Effector memory CD4-positive, alpha-beta T cell (primary cell): ENCODE measurements at regions not wholly inside any gene's neighbourhood (a gene's known extent, or its start where the extent isn't known, plus 50 kb on each side); places are given as distances from the start of the nearest gene placed in this dataset.

ENCODE experiments used
- DNase-seq, 3 donors: peaks; one replicate each; pipeline ENCODE4 v3.0.0-alpha.2; 2020
- H3K27ac ChIP-seq: 2 replicates; pipeline ENCODE4 v1.7.0; 2013; ENCODE audit warnings: mild to moderate bottlenecking, low read length, moderate library complexity; ENCODE audit not compliant: insufficient read depth, poor library complexity, severe bottlenecking
- H3K27me3 ChIP-seq: replicated peaks from 2 replicates; pipeline ENCODE4 v1.7.0; 2013; ENCODE audit warnings: mild to moderate bottlenecking, low read length; ENCODE audit not compliant: insufficient read depth, control insufficient read depth, poor library complexity, severe bottlenecking
- H3K36me3 ChIP-seq: 2 replicates; pipeline ENCODE4 v1.7.0; 2013; ENCODE audit warnings: mild to moderate bottlenecking, low read length, moderate library complexity; ENCODE audit not compliant: control insufficient read depth, insufficient read depth
- H3K4me1 ChIP-seq: 2 replicates; pipeline ENCODE4 v1.7.0; 2013; ENCODE audit warnings: low read length, mild to moderate bottlenecking; ENCODE audit not compliant: control insufficient read depth, insufficient read depth, poor library complexity, severe bottlenecking
- H3K4me3 ChIP-seq: 2 replicates; pipeline ENCODE4 v1.7.0; 2013; ENCODE audit warnings: low read length, low read depth, mild to moderate bottlenecking; ENCODE audit not compliant: insufficient read depth, poor library complexity, severe bottlenecking
- H3K9me3 ChIP-seq: 2 replicates; pipeline ENCODE4 v1.7.0; 2013; ENCODE audit warnings: mild to moderate bottlenecking, low read length, moderate library complexity; ENCODE audit not compliant: control insufficient read depth

GRCh38 chr2:144896341-144896740 lies 376.4 kb upstream of the ZEB2 start:
- Histone ChIP-seq H3K27ac (no peak overlapping the region), H3K27me3 (no peaks in the 10 kb centered on the region), H3K4me1 (no peaks in the 10 kb centered on the region), H3K9me3 (no peaks in the 10 kb centered on the region), H3K36me3 (no peaks in the 10 kb centered on the region), H3K4me3 (no peak overlapping the region)
- no peak for DNase-seq

DNA sequence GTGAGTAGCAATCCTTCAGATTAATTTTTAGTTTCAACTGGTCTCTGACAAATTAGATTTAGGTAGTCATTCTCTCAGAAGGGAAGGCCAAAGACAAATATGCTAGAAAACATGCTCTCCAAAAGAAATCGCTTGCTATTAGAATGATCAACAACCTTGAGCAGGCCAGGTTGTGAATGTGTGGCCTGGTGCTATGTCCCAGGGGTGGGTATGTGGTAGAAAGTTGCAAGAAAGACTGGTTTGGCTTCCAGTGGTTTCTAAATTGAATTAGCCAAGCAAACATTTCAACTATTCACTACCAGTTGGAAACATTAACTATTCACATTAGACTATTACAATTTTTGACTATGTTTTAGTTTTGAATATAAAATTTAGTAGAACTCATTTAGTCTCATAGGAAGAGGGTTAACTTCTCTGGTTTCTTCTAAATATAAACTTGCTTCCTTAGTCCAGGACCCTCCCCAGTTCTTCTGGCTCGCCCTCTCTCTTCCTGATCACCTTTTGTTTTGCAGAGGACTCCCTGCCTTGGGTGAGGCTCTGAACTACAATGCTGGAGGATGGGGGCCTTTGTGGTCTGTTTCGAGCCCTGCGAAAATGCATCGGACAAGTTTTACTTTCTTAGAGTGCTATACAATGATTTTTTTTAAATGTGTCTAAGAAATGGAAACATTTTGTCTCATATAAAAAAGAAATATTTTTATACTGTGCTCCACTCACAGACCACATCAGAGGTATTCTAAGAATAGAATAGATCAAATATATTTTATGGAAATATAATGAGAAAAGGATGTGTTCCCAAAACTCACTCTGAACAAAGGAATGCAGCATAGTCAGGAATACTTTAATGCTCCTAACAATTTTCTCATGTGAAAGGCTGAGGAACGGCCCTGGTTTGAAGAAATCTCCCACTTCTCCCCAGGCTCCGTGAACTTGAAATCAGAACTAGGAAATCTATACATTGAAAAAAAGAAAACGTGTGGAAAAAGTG lies 375.0 kb upstream of the ZEB2 start:
- H3K36me3 ChIP-seq, result no peaks in the 10 kb centered on the region
- no peak overlapping the region for H3K4me3 ChIP-seq
- no peak overlapping the region for H3K27ac ChIP-seq
- no peaks in the 10 kb centered on the region for H3K27me3 ChIP-seq
- H3K9me3 ChIP-seq, result no peaks in the 10 kb centered on the region
- DNase-seq, result no peak
- H3K4me1 ChIP-seq, result no peaks in the 10 kb centered on the region

DNA sequence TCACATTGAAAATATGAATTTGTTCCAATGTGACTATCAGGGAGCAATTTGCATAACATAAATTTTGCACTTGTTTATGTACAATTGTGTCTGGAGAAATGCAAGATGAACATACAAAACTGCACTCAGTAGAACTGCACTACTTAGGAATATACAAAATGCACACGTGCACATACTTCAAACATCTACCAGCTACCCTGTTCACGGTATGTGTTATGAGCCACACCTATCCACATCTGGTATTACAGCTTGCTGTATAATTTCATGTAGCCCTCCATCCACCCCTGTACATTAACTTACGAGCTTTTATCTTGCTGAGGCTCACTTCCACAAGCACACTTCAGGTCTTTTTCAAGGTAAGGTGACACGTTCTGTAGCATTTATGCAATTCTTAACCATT lies 373.5 kb upstream of the ZEB2 start:
- DNase-seq, result no peak
- Histone ChIP-seq H3K27me3 (no peaks in the 10 kb centered on the region), H3K9me3 (no peaks in the 10 kb centered on the region), H3K4me1 (no peaks in the 10 kb centered on the region), H3K36me3 (no peaks in the 10 kb centered on the region), H3K4me3 (no peak overlapping the region), H3K27ac (no peak overlapping the region)

- no peak overlapping the region for H3K27ac ChIP-seq
- no peak overlapping the region for H3K4me3 ChIP-seq
- no peaks in the 10 kb centered on the region for H3K27me3 ChIP-seq
- H3K9me3 ChIP-seq, result no peaks in the 10 kb centered on the region
- DNase-seq, result no peak
- no peaks in the 10 kb centered on the region for H3K36me3 ChIP-seq
- no peaks in the 10 kb centered on the region for H3K4me1 ChIP-seq
Measured at GRCh38 chr2:144890828-144891227, 370.9 kb upstream of the ZEB2 start.

DNA sequence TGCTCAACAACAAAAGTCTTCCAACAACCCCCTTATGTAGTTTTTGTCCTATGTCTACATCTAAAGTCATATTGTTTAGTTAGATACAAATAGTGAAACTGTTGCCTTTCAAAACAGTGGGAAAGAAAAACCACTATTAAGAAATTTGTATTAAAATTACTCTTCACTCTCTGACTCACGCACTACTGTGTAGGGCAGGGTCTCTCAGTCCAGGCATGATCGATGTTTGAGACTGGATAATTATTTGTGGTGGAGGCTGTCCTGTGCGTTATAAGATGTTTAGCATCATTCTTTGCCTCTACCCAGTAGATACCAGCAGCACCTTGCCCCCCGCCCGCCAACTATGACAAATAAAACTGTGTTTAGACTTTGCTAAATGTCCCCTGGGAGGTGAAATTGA lies 369.4 kb upstream of the ZEB2 start:
- Histone ChIP-seq H3K4me1 (no peaks in the 10 kb centered on the region), H3K36me3 (no peaks in the 10 kb centered on the region), H3K27ac (no peak overlapping the region), H3K9me3 (no peaks in the 10 kb centered on the region), H3K27me3 (no peaks in the 10 kb centered on the region), H3K4me3 (no peak overlapping the region)
- DNase-seq, result no peak

GRCh38 chr2:144886862-144887261 lies 366.9 kb upstream of the ZEB2 start:
- H3K4me3 ChIP-seq, result no peak overlapping the region
- no peaks in the 10 kb centered on the region for H3K27me3 ChIP-seq
- DNase-seq, result no peak
- no peaks in the 10 kb centered on the region for H3K36me3 ChIP-seq
- no peaks in the 10 kb centered on the region for H3K9me3 ChIP-seq
- no peaks in the 10 kb centered on the region for H3K4me1 ChIP-seq
- no peak overlapping the region for H3K27ac ChIP-seq

DNA sequence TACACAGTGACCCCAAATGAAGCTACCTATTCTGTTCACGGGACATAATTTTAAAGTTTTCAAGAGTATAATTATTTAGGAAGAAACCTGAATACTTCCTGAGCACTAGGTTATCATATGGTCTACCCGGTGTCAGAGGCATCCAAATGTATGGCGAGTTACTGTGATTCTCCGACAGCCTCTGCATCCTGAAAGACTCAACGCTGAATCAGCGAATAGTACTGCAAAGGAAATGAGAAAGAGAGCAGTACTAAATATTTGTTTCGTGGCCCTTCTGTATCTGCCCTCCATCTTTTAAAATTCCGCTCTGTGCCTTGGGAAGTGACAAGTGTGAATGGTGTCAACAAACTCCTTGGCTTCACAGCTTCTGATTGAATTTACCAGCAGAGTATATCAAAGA lies 358.0 kb upstream of the ZEB2 start:
- H3K9me3 ChIP-seq, result no peaks in the 10 kb centered on the region
- H3K36me3 ChIP-seq, result no peaks in the 10 kb centered on the region
- H3K27ac ChIP-seq, result no peak overlapping the region
- no peaks in the 10 kb centered on the region for H3K4me1 ChIP-seq
- no peak for DNase-seq
- no peak overlapping the region for H3K4me3 ChIP-seq
- H3K27me3 ChIP-seq, result no peaks in the 10 kb centered on the region

DNA sequence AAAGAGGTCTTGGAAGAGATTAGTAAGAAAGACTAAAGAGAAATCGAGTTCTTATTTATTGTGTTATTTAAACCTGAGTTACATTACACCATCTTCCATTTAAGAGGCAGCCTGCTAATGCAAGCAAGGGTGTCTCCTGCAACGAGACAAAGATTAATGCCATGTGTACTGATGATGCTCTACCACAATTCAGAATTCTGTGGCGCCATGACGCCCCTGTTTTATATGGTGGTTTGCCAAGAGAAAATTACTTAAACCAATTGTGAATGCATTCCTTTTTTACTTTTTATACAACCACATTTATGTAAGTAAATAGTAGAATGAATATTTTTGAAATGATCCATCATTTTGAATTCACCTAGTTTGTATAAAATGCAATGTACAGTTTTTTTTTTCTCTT lies 356.1 kb upstream of the ZEB2 start:
- DNase-seq, result no peak
- Histone ChIP-seq H3K9me3 (no peaks in the 10 kb centered on the region), H3K27ac (no peak overlapping the region), H3K4me1 (no peaks in the 10 kb centered on the region), H3K27me3 (no peaks in the 10 kb centered on the region), H3K36me3 (no peaks in the 10 kb centered on the region), H3K4me3 (no peak overlapping the region)

GRCh38 chr2:144875290-144875969 lies 355.5 kb upstream of the ZEB2 start:
- no peaks in the 10 kb centered on the region for H3K36me3 ChIP-seq
- H3K27me3 ChIP-seq, result no peaks in the 10 kb centered on the region
- DNase-seq, result no peak
- no peaks in the 10 kb centered on the region for H3K4me1 ChIP-seq
- no peak overlapping the region for H3K27ac ChIP-seq
- H3K9me3 ChIP-seq, result no peaks in the 10 kb centered on the region
- H3K4me3 ChIP-seq, result no peak overlapping the region

GRCh38 chr2:144865670-144866069 lies 345.8 kb upstream of the ZEB2 start:
- no peak overlapping the region for H3K4me3 ChIP-seq
- no peaks in the 10 kb centered on the region for H3K36me3 ChIP-seq
- H3K9me3 ChIP-seq, result no peaks in the 10 kb centered on the region
- no peaks in the 10 kb centered on the region for H3K4me1 ChIP-seq
- H3K27ac ChIP-seq, result no peak overlapping the region
- H3K27me3 ChIP-seq, result no peaks in the 10 kb centered on the region
- no peak for DNase-seq
